GM19239 (cell line): ENCODE measurements at regions not wholly inside any gene's neighbourhood (a gene's known extent, or its start where the extent isn't known, plus 50 kb on each side); places are given as distances from the start of the nearest gene placed in this dataset.
"Not testable (repeated sequence)": the region's sequence is repeated elsewhere in the genome, so short reads cannot be mapped to it uniquely, and the experiment has no call there.

ENCODE experiments used
- DNase-seq: peaks from one replicate; pipeline ENCODE4 v3.0.0; 2011; ENCODE audit warnings: low spot score; ENCODE audit not compliant: insufficient read length
- FAIRE-seq: peaks from 2 replicates; lab custom pipeline; 2011; peaks lifted over from hg19 to GRCh38; lab: Jason Lieb, UNC

- not testable (repeated sequence) for DNase-seq, FAIRE-seq
These were observed 367.1 kb upstream of the SLC35B3 start for GRCh38 chr6:8802397-8802796.

GRCh38 chr6:8794420-8794819 lies 359.1 kb upstream of the SLC35B3 start:
- FAIRE-seq = no peak
- no peak for DNase-seq

GRCh38 chr6:8789878-8790277 lies 354.5 kb upstream of the SLC35B3 start:
- no peak for DNase-seq
- no peak for FAIRE-seq

GRCh38 chr6:8785223-8785622 lies 349.9 kb upstream of the SLC35B3 start:
- DNase-seq (no peak), FAIRE-seq (no peak)

GRCh38 chr6:8783191-8783590 lies 347.8 kb upstream of the SLC35B3 start:
- FAIRE-seq (no peak), DNase-seq (no peak)

- FAIRE-seq = no peak
- DNase-seq = no peak
These were observed 345.3 kb upstream of the SLC35B3 start for GRCh38 chr6:8780653-8781052.

GRCh38 chr6:8764733-8765132 lies 329.4 kb upstream of the SLC35B3 start:
- no peak for FAIRE-seq
- DNase-seq = no peak

- DNase-seq = no peak
- no peak for FAIRE-seq
These were observed 325.6 kb upstream of the SLC35B3 start for GRCh38 chr6:8760951-8761350.

- DNase-seq (no peak), FAIRE-seq (no peak)
These were observed 323.1 kb upstream of the SLC35B3 start for GRCh38 chr6:8758412-8758811.

GRCh38 chr6:8750627-8751026 lies 315.3 kb upstream of the SLC35B3 start:
- no peak for FAIRE-seq
- no peak for DNase-seq

- FAIRE-seq = no peak
- no peak for DNase-seq
These were observed 314.1 kb upstream of the SLC35B3 start for GRCh38 chr6:8749465-8749864.

GRCh38 chr6:8743170-8743745 lies 307.9 kb upstream of the SLC35B3 start:
- FAIRE-seq (no peak), DNase-seq (peak; percentile 5)

GRCh38 chr6:8739454-8739853 lies 304.1 kb upstream of the SLC35B3 start:
- FAIRE-seq (no peak), DNase-seq (no peak)

GRCh38 chr6:8738951-8739350 lies 303.6 kb upstream of the SLC35B3 start:
- no peak for FAIRE-seq
- DNase-seq = no peak

- FAIRE-seq = no peak
These were observed 301.0 kb upstream of the SLC35B3 start for GRCh38 chr6:8736156-8736895.

GRCh38 chr6:8733879-8734278 lies 298.5 kb upstream of the SLC35B3 start:
- no peak for FAIRE-seq
- DNase-seq = no peak

More at GRCh38 chr6:8736156-8736895, 301.0 kb upstream of the SLC35B3 start:
- no peak for DNase-seq

GRCh38 chr6:8731874-8732273 lies 296.5 kb upstream of the SLC35B3 start:
- DNase-seq = no peak

GRCh38 chr6:8710668-8711431 lies 275.5 kb upstream of the SLC35B3 start:
- FAIRE-seq = no peak
- no peak for DNase-seq

More at GRCh38 chr6:8731874-8732273, 296.5 kb upstream of the SLC35B3 start:
- no peak for FAIRE-seq

GRCh38 chr6:8707956-8708772 lies 272.8 kb upstream of the SLC35B3 start:
- no peak for DNase-seq

GRCh38 chr6:8707369-8707768 lies 272.0 kb upstream of the SLC35B3 start:
- DNase-seq (no peak), FAIRE-seq (no peak)

More at GRCh38 chr6:8707956-8708772, 272.8 kb upstream of the SLC35B3 start:
- no peak for FAIRE-seq
